Putamen (tissue), 1 donor: ENCODE measurements at regions not wholly inside any gene's neighbourhood (a gene's known extent, or its start where the extent isn't known, plus 50 kb on each side); places are given as distances from the start of the nearest gene placed in this dataset.
A peak's percentile ranks its signal among the peaks of the same experiment; 100 is the strongest.

Experiments used
- DNase-seq: peaks from one replicate; pipeline ENCODE4 v3.0.0-alpha.2; 2016; ENCODE audit warnings: low spot score

- DNase-seq = peak; percentile 2
Observed at GRCh38 chr4:63632858-63633257, 776.4 kb downstream of the TECRL start.

- no peak for DNase-seq
Observed at GRCh38 chr4:63620271-63620670, 789.0 kb downstream of the TECRL start.

- DNase-seq = no peak
Observed at GRCh38 chr4:63619771-63620170, 789.5 kb downstream of the TECRL start.

GRCh38 chr4:63618883-63619718, 790.1 kb downstream of the TECRL start:
- no peak for DNase-seq

- no peak for DNase-seq
Observed at GRCh38 chr4:63607169-63607872, 801.9 kb downstream of the TECRL start.

GRCh38 chr4:63589796-63590195, 819.5 kb downstream of the TECRL start:
- DNase-seq = no peak

GRCh38 chr4:63583561-63583960, 825.7 kb downstream of the TECRL start:
- no peak for DNase-seq

GRCh38 chr4:63583007-63583406, 826.2 kb downstream of the TECRL start:
- DNase-seq = no peak

GRCh38 chr4:63580796-63581475, 828.3 kb downstream of the TECRL start:
- no peak for DNase-seq

GRCh38 chr4:63578383-63578782, 830.9 kb downstream of the TECRL start:
- no peak for DNase-seq

- DNase-seq = no peak
Observed at GRCh38 chr4:63566658-63567057, 842.6 kb downstream of the TECRL start.

GRCh38 chr4:63563288-63564014, 845.8 kb downstream of the TECRL start:
- DNase-seq = no peak

GRCh38 chr4:63558709-63559108, 850.5 kb downstream of the TECRL start:
- DNase-seq = no peak

GRCh38 chr4:63556332-63556731, 852.9 kb downstream of the TECRL start:
- DNase-seq = no peak

- no peak for DNase-seq
Observed at GRCh38 chr4:63553123-63553522, 856.1 kb downstream of the TECRL start.

GRCh38 chr4:63541828-63542227, 867.4 kb downstream of the TECRL start:
- DNase-seq = no peak

- no peak for DNase-seq
Observed at GRCh38 chr4:63529581-63530337, 879.5 kb downstream of the TECRL start.

- DNase-seq = no peak
Observed at GRCh38 chr4:63528256-63528991, 880.8 kb downstream of the TECRL start.

GRCh38 chr4:63526251-63526650, 883.0 kb downstream of the TECRL start:
- DNase-seq = no peak

GRCh38 chr4:63524764-63525163, 884.5 kb downstream of the TECRL start:
- no peak for DNase-seq
